OCI-LY1 (cell line): ENCODE measurements at regions not wholly inside any gene's neighbourhood (a gene's known extent, or its start where the extent isn't known, plus 50 kb on each side); places are given as distances from the start of the nearest gene placed in this dataset.
"Not testable (repeated sequence)": the region's sequence is repeated elsewhere in the genome, so short reads cannot be mapped to it uniquely, and the experiment has no call there.

Experiments used
- H2AFZ ChIP-seq: fragments of 200-600 bp; sonication (generic), shearing (Covaris generic); 2 replicates; pipeline ENCODE4 v1.6.0; 2014; ENCODE audit warnings: antibody characterized with exemption, mild to moderate bottlenecking, low read length
- H3F3A ChIP-seq: fragments of 200-600 bp; sonication (generic), shearing (Covaris generic); 2 replicates; pipeline ENCODE4 v1.6.0; 2014; ENCODE audit warnings: mild to moderate bottlenecking, antibody characterized with exemption, low read length, moderate library complexity; ENCODE audit not compliant: insufficient read depth
- H3K27ac ChIP-seq: fragments of 200-600 bp; sonication (generic); 2 replicates; pipeline ENCODE4 v1.5.1; 2014; ENCODE audit warnings: low read length, mixed run types, mild to moderate bottlenecking, low read depth; ENCODE audit not compliant: poor library complexity, severe bottlenecking
- H3K27me3 ChIP-seq: fragments of 200-600 bp; sonication (generic); 2 replicates; pipeline ENCODE4 v1.6.0; 2014; ENCODE audit warnings: antibody characterized with exemption, mild to moderate bottlenecking, low read length, moderate library complexity; ENCODE audit not compliant: insufficient read depth
- H3K36me3 ChIP-seq: fragments of 200-600 bp; sonication (generic); 2 replicates; pipeline ENCODE4 v1.6.1; 2014; ENCODE audit warnings: mild to moderate bottlenecking, antibody characterized with exemption, low read length, moderate library complexity, mixed read lengths; ENCODE audit not compliant: insufficient read depth
- H3K4me1 ChIP-seq: fragments of 200-600 bp; sonication (generic); 2 replicates; pipeline ENCODE4 v1.5.1; 2014; ENCODE audit warnings: mild to moderate bottlenecking, low read length, moderate library complexity; ENCODE audit not compliant: insufficient read depth, severe bottlenecking
- H3K4me2 ChIP-seq: fragments of 200-600 bp; sonication (generic), shearing (Covaris generic); 2 replicates; pipeline ENCODE4 v1.6.1; 2014; ENCODE audit warnings: low read length
- H3K4me3 ChIP-seq: fragments of 200-600 bp; sonication (generic); 2 replicates; pipeline ENCODE4 v1.5.1; 2014; ENCODE audit warnings: low read length, low read depth, mild to moderate bottlenecking, mixed read lengths; ENCODE audit not compliant: poor library complexity, severe bottlenecking
- H3K79me2 ChIP-seq: fragments of 200-600 bp; shearing (Covaris generic); 2 replicates; pipeline ENCODE4 v1.6.1; 2016; ENCODE audit warnings: mixed run types, low read length, mixed read lengths; ENCODE audit not compliant: insufficient read depth
- H3K9ac ChIP-seq: fragments of 200-600 bp; sonication (generic), shearing (Covaris generic); 2 replicates; pipeline ENCODE4 v1.6.1; 2014; ENCODE audit warnings: mild to moderate bottlenecking, low read length, mixed read lengths
- H3K9me2 ChIP-seq: fragments of 200-600 bp; sonication (generic), shearing (Covaris generic); 2 replicates; pipeline ENCODE4 v1.6.1; 2014; ENCODE audit warnings: low read depth, mild to moderate bottlenecking, low read length, mixed read lengths
- H3K9me3 ChIP-seq: fragments of 200-600 bp; shearing (Covaris generic); 2 replicates; pipeline ENCODE4 v1.6.1; 2014; ENCODE audit warnings: low read length, mixed read lengths
- H4K20me1 ChIP-seq: fragments of 200-600 bp; sonication (generic), shearing (Covaris generic); 2 replicates; pipeline ENCODE4 v1.6.0; 2016; ENCODE audit warnings: mild to moderate bottlenecking, low read length; ENCODE audit not compliant: insufficient read depth
- EZH2 ChIP-seq: fragments of 200-600 bp; sonication (generic), shearing (Covaris generic); IDR thresholded peaks from 2 replicates; pipeline ENCODE4 v1.8.0; 2017; ENCODE audit warnings: borderline replicate concordance, mixed run types, mild to moderate bottlenecking, antibody characterized with exemption, low read length, moderate library complexity, mixed read lengths
- TF ChIP-seq, protein P1 (sequence below): fragments of 200-600 bp; sonication (generic), shearing (Covaris generic); IDR thresholded peaks from 2 replicates; pipeline ENCODE4 v1.5.1; 2017; ENCODE audit warnings: mild to moderate bottlenecking, antibody characterized with exemption, low read length, moderate library complexity, mixed read lengths

DNA sequence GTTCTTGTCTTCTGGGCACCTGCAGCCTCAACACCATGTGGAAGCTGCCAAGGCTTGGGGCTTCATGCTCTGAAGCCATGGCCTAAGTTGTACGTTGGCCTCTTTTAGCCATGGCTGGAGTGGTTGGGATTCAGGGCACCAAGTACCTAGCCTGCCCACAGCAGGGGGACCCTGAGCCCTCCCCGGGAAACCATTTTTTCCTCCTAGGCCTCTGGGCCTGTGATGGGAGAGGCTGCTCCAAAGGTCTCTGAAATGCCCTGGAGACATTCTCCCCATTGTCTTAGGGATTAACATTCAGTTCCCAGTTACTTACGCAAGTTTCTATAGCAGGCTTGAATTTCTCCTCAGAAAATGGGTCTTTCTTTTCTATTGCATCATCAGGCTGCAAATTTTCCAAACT, 269.3 kb downstream of the NAP1L3 start:
- H3K4me1 ChIP-seq: no peaks in the 10 kb centered on the region
- no peaks in the 10 kb centered on the region for H3F3A ChIP-seq
- H3K9me3 ChIP-seq: no peaks in the 10 kb centered on the region
- H3K27me3 ChIP-seq: no peaks in the 10 kb centered on the region
- H3K4me2 ChIP-seq: no peak overlapping the region
- no peaks in the 10 kb centered on the region for H3K9me2 ChIP-seq
- H3K36me3 ChIP-seq: no peaks in the 10 kb centered on the region
- no peak for TF ChIP-seq EZH2
- TF ChIP-seq, protein P1, sequence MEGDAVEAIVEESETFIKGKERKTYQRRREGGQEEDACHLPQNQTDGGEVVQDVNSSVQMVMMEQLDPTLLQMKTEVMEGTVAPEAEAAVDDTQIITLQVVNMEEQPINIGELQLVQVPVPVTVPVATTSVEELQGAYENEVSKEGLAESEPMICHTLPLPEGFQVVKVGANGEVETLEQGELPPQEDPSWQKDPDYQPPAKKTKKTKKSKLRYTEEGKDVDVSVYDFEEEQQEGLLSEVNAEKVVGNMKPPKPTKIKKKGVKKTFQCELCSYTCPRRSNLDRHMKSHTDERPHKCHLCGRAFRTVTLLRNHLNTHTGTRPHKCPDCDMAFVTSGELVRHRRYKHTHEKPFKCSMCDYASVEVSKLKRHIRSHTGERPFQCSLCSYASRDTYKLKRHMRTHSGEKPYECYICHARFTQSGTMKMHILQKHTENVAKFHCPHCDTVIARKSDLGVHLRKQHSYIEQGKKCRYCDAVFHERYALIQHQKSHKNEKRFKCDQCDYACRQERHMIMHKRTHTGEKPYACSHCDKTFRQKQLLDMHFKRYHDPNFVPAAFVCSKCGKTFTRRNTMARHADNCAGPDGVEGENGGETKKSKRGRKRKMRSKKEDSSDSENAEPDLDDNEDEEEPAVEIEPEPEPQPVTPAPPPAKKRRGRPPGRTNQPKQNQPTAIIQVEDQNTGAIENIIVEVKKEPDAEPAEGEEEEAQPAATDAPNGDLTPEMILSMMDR: no peak
- no peak overlapping the region for H3K9ac ChIP-seq
- no peaks in the 10 kb centered on the region for H4K20me1 ChIP-seq
- H2AFZ ChIP-seq: no peak overlapping the region
- no peaks in the 10 kb centered on the region for H3K79me2 ChIP-seq
- H3K4me3 ChIP-seq: no peak overlapping the region
- H3K27ac ChIP-seq: no peak overlapping the region

DNA sequence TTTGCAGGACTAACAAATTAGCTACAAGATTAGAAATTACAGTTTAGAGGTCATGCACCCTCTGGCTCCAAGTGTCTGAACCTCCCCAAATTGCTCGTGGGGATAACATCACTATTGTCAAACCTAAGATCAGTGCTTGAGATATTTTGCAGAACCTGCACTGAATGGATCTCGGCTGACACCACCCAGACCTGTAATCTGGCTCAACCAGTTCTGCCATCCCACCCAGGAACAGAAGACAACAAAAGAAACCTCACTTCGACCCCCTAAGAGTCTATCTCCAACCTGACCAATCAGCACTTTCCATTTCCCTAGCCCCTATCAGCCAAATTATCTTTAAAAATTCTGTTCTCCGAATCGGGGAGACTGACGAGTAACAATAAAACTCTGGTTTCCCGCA, 318.7 kb downstream of the NAP1L3 start:
- Histone ChIP-seq H3K36me3 (no peaks in the 10 kb centered on the region), H3K27me3 (no peaks in the 10 kb centered on the region), H4K20me1 (no peaks in the 10 kb centered on the region), H3K27ac (no peak overlapping the region), H3K9me3 (no peaks in the 10 kb centered on the region), H3K4me1 (no peaks in the 10 kb centered on the region), H3F3A (no peaks in the 10 kb centered on the region), H2AFZ (no peak overlapping the region), H3K4me3 (no peak overlapping the region), H3K4me2 (no peak overlapping the region), H3K9me2 (no peaks in the 10 kb centered on the region), H3K79me2 (no peaks in the 10 kb centered on the region), H3K9ac (no peak overlapping the region)
- TF ChIP-seq, protein P1: no peak
- TF ChIP-seq EZH2: no peak

DNA sequence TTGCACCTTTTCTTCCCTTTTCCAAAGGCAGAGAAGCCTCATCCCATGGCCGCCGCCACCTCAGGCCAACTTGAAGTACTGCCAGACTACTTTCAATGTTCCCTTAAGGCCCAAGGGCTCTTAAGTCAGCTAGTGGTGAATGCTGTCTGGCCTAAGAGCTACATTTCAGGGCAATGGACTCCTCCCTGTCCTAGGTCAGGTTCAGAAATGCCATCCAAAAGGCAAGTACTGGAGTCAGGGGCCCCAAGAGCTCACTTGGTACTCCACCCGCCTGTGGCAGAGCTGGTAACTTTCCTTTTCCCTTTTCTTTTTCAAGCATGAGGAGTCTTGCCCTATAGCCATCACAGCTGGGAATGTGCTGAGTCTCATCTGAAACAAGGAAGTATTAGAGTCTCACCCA, 327.1 kb downstream of the NAP1L3 start:
- Histone ChIP-seq H3K9me3 (no peaks in the 10 kb centered on the region), H3K79me2 (no peaks in the 10 kb centered on the region), H3K36me3 (no peaks in the 10 kb centered on the region), H2AFZ (no peak overlapping the region), H3K9ac (no peak overlapping the region), H3K4me2 (no peak overlapping the region), H3K4me3 (no peak overlapping the region), H3K4me1 (no peaks in the 10 kb centered on the region), H3K27me3 (no peaks in the 10 kb centered on the region), H4K20me1 (no peaks in the 10 kb centered on the region), H3F3A (no peaks in the 10 kb centered on the region), H3K9me2 (no peaks in the 10 kb centered on the region), H3K27ac (no peak overlapping the region)
- TF ChIP-seq EZH2: no peak
- TF ChIP-seq, protein P1: no peak

DNA sequence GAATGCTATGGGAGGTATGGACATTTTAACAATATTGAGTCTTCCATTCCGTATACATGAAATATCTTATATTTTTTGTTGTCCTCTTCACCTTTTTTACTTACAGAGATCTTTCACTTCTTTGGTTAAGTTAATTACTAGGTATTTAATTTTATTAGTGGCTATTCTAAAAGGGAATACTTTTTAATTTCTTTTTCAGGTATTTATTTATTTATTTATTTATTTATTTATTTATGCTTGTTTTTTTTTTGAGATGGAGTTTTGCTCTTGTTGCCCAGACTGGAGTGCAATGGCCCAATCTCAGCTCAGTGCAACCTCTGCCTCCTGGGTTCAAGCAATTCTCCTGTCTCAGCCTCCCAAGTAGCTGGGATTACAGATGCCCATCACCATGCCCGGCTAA, 329.1 kb downstream of the NAP1L3 start:
- not testable (repeated sequence) for H3K4me2 ChIP-seq, H2AFZ ChIP-seq, H3K9me3 ChIP-seq, H3K9me2 ChIP-seq, H3K36me3 ChIP-seq, H3K9ac ChIP-seq, H3K27me3 ChIP-seq, H3K4me1 ChIP-seq, H3K4me3 ChIP-seq, H4K20me1 ChIP-seq, H3K79me2 ChIP-seq, H3K27ac ChIP-seq, H3F3A ChIP-seq
